D721Med (cell line): ENCODE measurements at regions not wholly inside any gene's neighbourhood (a gene's known extent, or its start where the extent isn't known, plus 50 kb on each side); places are given as distances from the start of the nearest gene placed in this dataset.

Experiments used
- DNase-seq: peaks from one replicate; pipeline ENCODE4 v3.0.0; 2011; ENCODE audit warnings: low spot score; ENCODE audit not compliant: insufficient read length
- FAIRE-seq: peaks from 2 replicates; lab custom pipeline; 2011; peaks lifted over from hg19 to GRCh38; lab: Jason Lieb, UNC
- CTCF ChIP-seq: IDR thresholded peaks from 2 replicates; pipeline ENCODE4 v1.5.1; 2012; ENCODE audit warnings: mild to moderate bottlenecking, control low read depth; ENCODE audit not compliant: insufficient read depth; ENCODE audit errors: missing control alignments

GRCh38 chr12:5292651-5293050 is 139.3 kb upstream of the NTF3 start:
- DNase-seq (no peak), FAIRE-seq (no peak)
- no peak for TF ChIP-seq CTCF

- DNase-seq (no peak), FAIRE-seq (no peak)
- no peak for TF ChIP-seq CTCF
Observed at GRCh38 chr12:5293773-5294172, 138.1 kb upstream of the NTF3 start.

- FAIRE-seq (no peak), DNase-seq (no peak)
- TF ChIP-seq CTCF: no peak
Observed at GRCh38 chr12:5294274-5295070, 137.4 kb upstream of the NTF3 start.

- no peak for TF ChIP-seq CTCF
- DNase-seq: no peak
- no peak for FAIRE-seq
Observed at GRCh38 chr12:5295151-5295550, 136.8 kb upstream of the NTF3 start.

GRCh38 chr12:5295996-5296395 is 135.9 kb upstream of the NTF3 start:
- no peak for FAIRE-seq
- TF ChIP-seq CTCF: no peak
- no peak for DNase-seq

GRCh38 chr12:5301539-5301938 is 130.4 kb upstream of the NTF3 start:
- FAIRE-seq (no peak), DNase-seq (no peak)
- no peak for TF ChIP-seq CTCF

GRCh38 chr12:5305425-5305824 is 126.5 kb upstream of the NTF3 start:
- no peak for TF ChIP-seq CTCF
- DNase-seq (no peak), FAIRE-seq (no peak)
